Activated naive CD4-positive, alpha-beta T cell treated with anti-CD3 and anti-CD28 coated beads, Interleukin-2, amount 50 U/mL, for 72 hours (primary cell): ENCODE measurements at regions not wholly inside any gene's neighbourhood (a gene's known extent, or its start where the extent isn't known, plus 50 kb on each side); places are given as distances from the start of the nearest gene placed in this dataset.
A peak's percentile ranks its signal among the peaks of the same experiment; 100 is the strongest.
"Not testable (repeated sequence)": the region's sequence is repeated elsewhere in the genome, so short reads cannot be mapped to it uniquely, and the experiment has no call there.

Experiments used
- ATAC-seq, 2 donors: fragments of 150-1000 bp; cut with Tn5 transposase; 2 replicates each; pipeline ENCODE4 v1.10.0; 2021; ENCODE audit warnings: mild to moderate bottlenecking in 2 of 2, moderate library complexity in 2 of 2
- DNase-seq, 2 donors: peaks; one replicate each; pipeline ENCODE4 v3.0.0; 2021 to 2022; ENCODE audit warnings: low spot score in 2 of 2
- H3K27ac Mint-ChIP-seq, 2 donors: one replicate each; pipeline ENCODE4 v1.8.0; 2022; ENCODE audit warnings: mild to moderate bottlenecking in 2 of 2, mixed read lengths in 2 of 2
- H3K36me3 Mint-ChIP-seq, 2 donors: one replicate each; pipeline ENCODE4 v1.8.0; 2022; ENCODE audit warnings: mixed read lengths in 2 of 2
- H3K9me3 Mint-ChIP-seq, 2 donors: one replicate each; pipeline ENCODE4 v1.8.0; 2022; ENCODE audit warnings: mixed read lengths in 2 of 2

- ATAC-seq (no peak), DNase-seq (no peak)
- H3K9me3 Mint-ChIP-seq, result peaks cover 3 to 9% of the 10 kb centered on the region in 2 donors
- H3K27ac Mint-ChIP-seq, result no peak overlapping the region
- H3K36me3 Mint-ChIP-seq, result peaks cover 13 to 15% of the 10 kb centered on the region in 2 donors
Measured at GRCh38 chr6:149230712-149231460, 86.6 kb upstream of the TAB2 start.

GRCh38 chr6:149231778-149232177 lies 85.7 kb upstream of the TAB2 start:
- no peak for ATAC-seq
- DNase-seq, result no peak
- Mint-ChIP-seq H3K9me3 (peaks cover 3 to 9% of the 10 kb centered on the region in 2 donors), H3K36me3 (peaks cover 13 to 20% of the 10 kb centered on the region in 2 donors), H3K27ac (peak overlapping the region; percentile 24 to 97)

GRCh38 chr6:149233056-149233715 lies 84.3 kb upstream of the TAB2 start:
- Mint-ChIP-seq H3K27ac (peak overlapping the region; percentile 72 to 97), H3K36me3 (peaks cover 25 to 34% of the 10 kb centered on the region in 2 donors)
- DNase-seq, result peak; percentile 25 to 78

GRCh38 chr6:149234051-149234962 lies 83.2 kb upstream of the TAB2 start:
- ATAC-seq (peak; percentile 74 to 76), DNase-seq (peak; percentile 34 to 73)
- peaks cover 16 to 27% of the 10 kb centered on the region in 2 donors for H3K9me3 Mint-ChIP-seq
- peak overlapping the region; percentile 72 to 97 for H3K27ac Mint-ChIP-seq
- H3K36me3 Mint-ChIP-seq, result peaks cover 30 to 45% of the 10 kb centered on the region in 2 donors

More at GRCh38 chr6:149233056-149233715, 84.3 kb upstream of the TAB2 start:
- ATAC-seq, result peak; percentile 67 to 77
- peaks cover 7 to 19% of the 10 kb centered on the region in 2 donors for H3K9me3 Mint-ChIP-seq

- Mint-ChIP-seq H3K27ac (peak overlapping the region; percentile 72 to 97), H3K36me3 (peaks cover 36 to 54% of the 10 kb centered on the region in 2 donors), H3K9me3 (peaks cover 20 to 35% of the 10 kb centered on the region in 2 donors)
- DNase-seq (no peak), ATAC-seq (peak in 1 of 2 donors; percentile 6)
Measured at GRCh38 chr6:149235130-149235561, 82.4 kb upstream of the TAB2 start.

GRCh38 chr6:149236589-149236988 lies 80.9 kb upstream of the TAB2 start:
- peaks cover 36 to 47% of the 10 kb centered on the region in 2 donors for H3K36me3 Mint-ChIP-seq
- H3K27ac Mint-ChIP-seq, result no peak overlapping the region
- H3K9me3 Mint-ChIP-seq, result peaks cover 20 to 38% of the 10 kb centered on the region in 2 donors
- no peak for DNase-seq
- ATAC-seq, result no peak

- ATAC-seq (no peak), DNase-seq (no peak)
- Mint-ChIP-seq H3K27ac (no peak overlapping the region), H3K9me3 (peaks cover 23 to 38% of the 10 kb centered on the region in 2 donors), H3K36me3 (peaks cover 36 to 49% of the 10 kb centered on the region in 2 donors)
Measured at GRCh38 chr6:149237464-149237863, 80.0 kb upstream of the TAB2 start.

- Mint-ChIP-seq H3K9me3 (peaks cover 27 to 47% of the 10 kb centered on the region in 2 donors), H3K27ac (no peak overlapping the region), H3K36me3 (peaks cover 36 to 59% of the 10 kb centered on the region in 2 donors)
Measured at GRCh38 chr6:149239573-149240209, 77.8 kb upstream of the TAB2 start.

GRCh38 chr6:149242883-149243282 lies 74.6 kb upstream of the TAB2 start:
- ATAC-seq (no peak), DNase-seq (no peak)
- peaks cover 26 to 36% of the 10 kb centered on the region in 2 donors for H3K9me3 Mint-ChIP-seq
- H3K27ac Mint-ChIP-seq, result no peak overlapping the region
- H3K36me3 Mint-ChIP-seq, result peaks cover 19 to 43% of the 10 kb centered on the region in 2 donors

More at GRCh38 chr6:149239573-149240209, 77.8 kb upstream of the TAB2 start:
- DNase-seq, result no peak
- no peak for ATAC-seq

- H3K27ac Mint-ChIP-seq, result no peak overlapping the region
Measured at GRCh38 chr6:149244105-149244504, 73.4 kb upstream of the TAB2 start.

GRCh38 chr6:149246691-149247384 lies 70.7 kb upstream of the TAB2 start:
- Mint-ChIP-seq H3K9me3 (peaks cover 9 to 12% of the 10 kb centered on the region in 2 donors), H3K27ac (no peak overlapping the region), H3K36me3 (peaks cover 0 to 15% of the 10 kb centered on the region in 2 donors)
- DNase-seq, result no peak
- ATAC-seq, result no peak

More at GRCh38 chr6:149244105-149244504, 73.4 kb upstream of the TAB2 start:
- no peak for DNase-seq
- Mint-ChIP-seq H3K36me3 (peaks cover 6 to 31% of the 10 kb centered on the region in 2 donors), H3K9me3 (peaks cover 14 to 25% of the 10 kb centered on the region in 2 donors)
- no peak for ATAC-seq

- ATAC-seq (no peak), DNase-seq (no peak)
- H3K36me3 Mint-ChIP-seq, result peaks cover 0 to 10% of the 10 kb centered on the region in 2 donors
- H3K9me3 Mint-ChIP-seq, result peaks cover 7 to 9% of the 10 kb centered on the region in 2 donors
- no peak overlapping the region for H3K27ac Mint-ChIP-seq
Measured at GRCh38 chr6:149247385-149247763, 70.1 kb upstream of the TAB2 start.

- not testable (repeated sequence) for ATAC-seq, H3K27ac Mint-ChIP-seq, DNase-seq, H3K36me3 Mint-ChIP-seq
- H3K9me3 Mint-ChIP-seq, result peaks cover 7 to 13% of the 10 kb centered on the region in 2 donors
Measured at GRCh38 chr6:149248263-149248662, 69.2 kb upstream of the TAB2 start.

- H3K27ac Mint-ChIP-seq, result peak overlapping the region in 1 of 2 donors; percentile 37
- no peak for ATAC-seq
- DNase-seq, result no peak
- H3K36me3 Mint-ChIP-seq, result peaks cover 0 to 7% of the 10 kb centered on the region in 2 donors
- H3K9me3 Mint-ChIP-seq, result peaks cover 5 to 10% of the 10 kb centered on the region in 2 donors
Measured at GRCh38 chr6:149248693-149249369, 68.7 kb upstream of the TAB2 start.
